ENCODE measurements at regions not wholly inside any gene's neighbourhood (a gene's known extent, or its start where the extent isn't known, plus 50 kb on each side); places are given as distances from the start of the nearest gene placed in this dataset.

DNA sequence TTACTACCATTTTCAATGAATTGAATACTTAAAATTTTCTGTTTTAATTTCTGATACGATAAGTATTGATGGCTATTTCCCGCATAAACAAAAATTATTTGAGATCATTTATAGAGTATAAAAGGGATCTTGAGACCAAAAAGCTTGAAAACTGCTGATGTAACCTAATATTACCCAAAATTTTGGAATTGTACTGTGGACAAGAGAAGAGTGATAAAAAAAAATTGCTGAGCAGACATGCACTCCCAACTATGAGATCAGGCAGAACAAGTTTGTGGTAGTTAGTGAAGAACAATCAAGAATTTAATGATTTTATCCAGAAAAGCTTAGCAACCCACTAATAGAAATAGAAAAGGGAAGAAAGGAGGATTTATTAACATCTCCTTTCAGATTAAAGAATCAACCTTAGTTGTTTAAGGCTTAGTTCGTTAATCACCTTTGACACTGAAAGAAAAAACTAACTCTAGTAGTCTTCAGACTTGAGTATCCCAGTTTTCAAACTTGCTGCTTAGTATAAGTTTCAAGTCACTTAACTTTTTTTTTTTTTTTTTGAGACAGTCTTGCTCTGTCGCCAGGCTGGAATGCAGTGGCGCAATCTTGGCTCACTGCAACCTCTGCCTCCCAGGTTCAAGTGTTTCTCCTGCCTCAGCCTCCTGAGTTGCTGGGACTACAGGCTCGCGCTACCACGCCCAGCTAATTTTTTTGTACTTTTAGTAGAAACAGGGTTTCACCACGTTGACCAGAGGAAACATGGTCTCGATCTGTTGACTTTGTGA lies 50.6 kb upstream of the ZC3HAV1 start:
- ChIA-PET POLR2A (no interaction called here), CTCF (no interaction called here)
- peaks cover 2% of the 10 kb centered on the region for H3K9me3 Mint-ChIP-seq
- intact Hi-C loops (cut with micrococcal nuclease): no loop called here
- no peaks in the 10 kb centered on the region for H3K27me3 Mint-ChIP-seq
- TF ChIP-seq, protein P1, sequence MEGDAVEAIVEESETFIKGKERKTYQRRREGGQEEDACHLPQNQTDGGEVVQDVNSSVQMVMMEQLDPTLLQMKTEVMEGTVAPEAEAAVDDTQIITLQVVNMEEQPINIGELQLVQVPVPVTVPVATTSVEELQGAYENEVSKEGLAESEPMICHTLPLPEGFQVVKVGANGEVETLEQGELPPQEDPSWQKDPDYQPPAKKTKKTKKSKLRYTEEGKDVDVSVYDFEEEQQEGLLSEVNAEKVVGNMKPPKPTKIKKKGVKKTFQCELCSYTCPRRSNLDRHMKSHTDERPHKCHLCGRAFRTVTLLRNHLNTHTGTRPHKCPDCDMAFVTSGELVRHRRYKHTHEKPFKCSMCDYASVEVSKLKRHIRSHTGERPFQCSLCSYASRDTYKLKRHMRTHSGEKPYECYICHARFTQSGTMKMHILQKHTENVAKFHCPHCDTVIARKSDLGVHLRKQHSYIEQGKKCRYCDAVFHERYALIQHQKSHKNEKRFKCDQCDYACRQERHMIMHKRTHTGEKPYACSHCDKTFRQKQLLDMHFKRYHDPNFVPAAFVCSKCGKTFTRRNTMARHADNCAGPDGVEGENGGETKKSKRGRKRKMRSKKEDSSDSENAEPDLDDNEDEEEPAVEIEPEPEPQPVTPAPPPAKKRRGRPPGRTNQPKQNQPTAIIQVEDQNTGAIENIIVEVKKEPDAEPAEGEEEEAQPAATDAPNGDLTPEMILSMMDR (IDR thresholded peaks at IDR 0.05): no peak
- no peaks in the 10 kb centered on the region for H3K4me1 Mint-ChIP-seq
- ATAC-seq (ENCODE audit: low read depth): no peak
- peaks cover 6% of the 10 kb centered on the region for H3K36me3 Mint-ChIP-seq (ENCODE audit: low read depth)
- no peak for DNase-seq
- no peak overlapping the region for H3K27ac Mint-ChIP-seq
- H3K4me3 Mint-ChIP-seq: no peak overlapping the region

DNA sequence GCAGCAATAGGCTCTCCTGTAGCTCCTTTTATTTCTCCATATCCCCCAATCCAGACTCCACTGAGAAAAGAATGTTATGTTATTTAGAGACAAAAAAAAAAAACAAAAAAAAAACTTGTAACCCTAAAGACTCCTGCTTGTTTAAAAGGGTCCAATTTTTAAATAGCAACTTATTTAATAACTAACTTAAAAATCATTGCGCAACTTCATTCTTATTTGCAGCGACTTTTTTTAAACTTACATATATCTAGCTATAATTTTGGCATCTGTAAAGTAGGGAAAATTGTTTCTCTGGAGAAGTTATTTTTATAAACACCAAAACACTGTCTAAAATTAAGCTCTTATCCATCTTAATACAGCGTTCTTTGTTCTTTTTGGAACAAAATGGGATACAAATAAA lies 59.0 kb upstream of the ZC3HAV1 start:
- H3K9me3 Mint-ChIP-seq: peaks cover 2% of the 10 kb centered on the region
- intact Hi-C loops (cut with micrococcal nuclease): no loop called here
- CTCF ChIA-PET: no interaction called here
- H3K27ac Mint-ChIP-seq: no peak overlapping the region
- DNase-seq: no peak
- H3K36me3 Mint-ChIP-seq (ENCODE audit: low read depth): peaks cover 1% of the 10 kb centered on the region
- POLR2A ChIA-PET: no interaction called here
- TF ChIP-seq, protein P1 (IDR thresholded peaks at IDR 0.05): no peak
- H3K4me3 Mint-ChIP-seq: no peak overlapping the region
- no peaks in the 10 kb centered on the region for H3K4me1 Mint-ChIP-seq
- H3K27me3 Mint-ChIP-seq: no peaks in the 10 kb centered on the region
- ATAC-seq (ENCODE audit: low read depth): no peak

DNA sequence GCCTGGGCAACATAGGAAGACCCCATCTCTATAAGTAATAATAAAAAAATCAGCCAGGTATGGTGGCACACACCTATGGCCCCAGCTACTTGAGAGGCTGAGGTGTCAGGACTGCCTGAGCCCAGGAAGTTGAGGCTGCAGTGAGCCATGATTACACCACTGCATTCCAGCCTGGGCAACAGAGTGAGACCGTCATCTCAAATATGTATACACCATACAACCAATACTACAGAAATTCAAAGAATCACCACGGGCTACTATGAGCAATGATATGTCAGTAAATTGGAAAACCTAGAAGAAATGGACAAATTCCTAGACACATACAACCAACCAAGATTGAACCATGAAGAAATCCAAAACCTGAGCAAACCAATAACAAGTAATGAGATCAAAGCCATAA lies 60.3 kb upstream of the ZC3HAV1 start:
- TF ChIP-seq, protein P1 (IDR thresholded peaks at IDR 0.05): no peak
- ChIA-PET CTCF (no interaction called here), POLR2A (no interaction called here)
- H3K4me3 Mint-ChIP-seq: no peak overlapping the region
- H3K27me3 Mint-ChIP-seq: no peaks in the 10 kb centered on the region
- H3K4me1 Mint-ChIP-seq: no peaks in the 10 kb centered on the region
- DNase-seq: no peak
- intact Hi-C loops (cut with micrococcal nuclease): no loop called here
- H3K36me3 Mint-ChIP-seq (ENCODE audit: low read depth): peaks cover 1% of the 10 kb centered on the region
- peaks cover 2% of the 10 kb centered on the region for H3K9me3 Mint-ChIP-seq
- no peak overlapping the region for H3K27ac Mint-ChIP-seq
- no peak for ATAC-seq (ENCODE audit: low read depth)

DNA sequence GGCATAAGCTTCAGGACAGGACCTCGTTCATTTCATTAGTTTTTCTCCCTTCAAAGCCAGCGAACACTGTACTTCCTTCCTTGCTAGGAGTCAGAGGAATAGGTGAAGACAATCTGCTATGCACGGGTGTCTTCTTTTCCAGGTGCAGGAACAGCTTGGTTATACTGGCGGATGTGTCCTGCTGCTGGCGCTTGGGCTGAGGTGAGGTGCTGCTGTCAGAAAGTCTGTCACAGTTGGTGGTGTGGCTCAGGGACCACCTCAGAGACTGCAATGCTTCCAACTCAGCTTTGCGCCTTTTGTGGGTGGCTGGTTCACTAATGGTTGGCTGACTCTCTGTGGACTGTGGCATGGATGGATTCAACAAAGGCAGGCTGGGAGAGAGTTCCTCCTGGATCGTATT lies 58.3 kb upstream of the UBN2 start:
- CTCF ChIA-PET: no interaction called here
- Mint-ChIP-seq H3K4me1 (no peaks in the 10 kb centered on the region), H3K27ac (no peak overlapping the region), H3K4me3 (no peak overlapping the region), H3K9me3 (peaks cover 2% of the 10 kb centered on the region), H3K27me3 (no peaks in the 10 kb centered on the region), H3K36me3 (ENCODE audit: low read depth) (peaks cover 1% of the 10 kb centered on the region)
- ATAC-seq (ENCODE audit: low read depth): no peak
- POLR2A ChIA-PET: interaction anchor here (0.7 kb wide), 1 partner anchor 27 kb away, joined by 3 read pairs; no protein-coding TSS in a partner anchor
- TF ChIP-seq, protein P1 (IDR thresholded peaks at IDR 0.05): no peak
- no peak for DNase-seq
- intact Hi-C loops (cut with micrococcal nuclease): no loop called here

DNA sequence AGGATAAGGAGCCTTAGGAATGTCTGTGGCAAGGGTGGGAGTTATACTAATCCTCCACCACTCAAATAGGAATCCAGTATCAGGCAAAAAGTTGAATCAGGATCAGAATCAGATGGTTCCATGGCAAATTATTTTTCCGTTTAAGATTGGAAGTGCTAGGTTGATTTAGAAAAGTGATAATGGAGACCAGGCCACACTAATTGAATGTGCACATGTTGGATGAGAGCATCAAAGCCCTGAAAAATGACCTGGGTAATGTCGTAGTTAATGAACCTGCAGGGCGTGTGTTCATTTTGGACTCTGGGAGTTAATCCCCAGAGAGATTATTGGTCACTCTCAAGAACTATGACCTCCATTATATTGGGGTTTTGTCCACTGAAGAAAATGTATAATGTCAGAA lies 53.3 kb upstream of the UBN2 start:
- POLR2A ChIA-PET: no interaction called here
- ATAC-seq (ENCODE audit: low read depth) (no peak), DNase-seq (no peak)
- H3K9me3 Mint-ChIP-seq: no peaks in the 10 kb centered on the region
- no peak overlapping the region for H3K4me3 Mint-ChIP-seq
- H3K36me3 Mint-ChIP-seq (ENCODE audit: low read depth): peaks cover 14% of the 10 kb centered on the region
- H3K27me3 Mint-ChIP-seq: no peaks in the 10 kb centered on the region
- TF ChIP-seq, protein P1 (IDR thresholded peaks at IDR 0.05): no peak
- CTCF ChIA-PET: no interaction called here
- H3K27ac Mint-ChIP-seq: no peak overlapping the region
- intact Hi-C loops (cut with micrococcal nuclease): no loop called here
- no peaks in the 10 kb centered on the region for H3K4me1 Mint-ChIP-seq

All from activated B cell treated with CpG ODN at 0.5 μM for 24 hours (primary cell).